ENCODE measurements at regions not wholly inside any gene's neighbourhood (a gene's known extent, or its start where the extent isn't known, plus 50 kb on each side); places are given as distances from the start of the nearest gene placed in this dataset.

DNA sequence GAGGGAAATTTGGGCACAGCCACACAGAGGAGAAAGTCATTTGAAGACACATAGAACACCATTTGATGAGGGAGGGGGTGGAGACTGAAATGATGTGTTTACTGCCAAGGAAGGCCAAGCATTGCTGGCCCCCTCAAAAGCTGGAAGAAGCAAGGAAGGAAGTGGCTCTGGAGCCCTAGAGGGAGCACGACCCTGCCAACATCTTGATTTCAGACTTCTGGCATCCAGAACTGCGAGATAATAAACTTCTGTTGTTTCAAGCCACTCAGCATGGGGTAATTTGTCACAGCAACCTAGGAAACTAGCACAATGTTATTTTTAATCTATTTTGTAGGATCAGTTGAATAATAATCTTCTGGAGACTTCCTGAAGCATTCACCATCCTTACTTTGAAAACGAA lies 314.8 kb upstream of the GOT2 start:
- no peak for TF ChIP-seq FOXP2 (optimal IDR thresholded peaks at IDR 0.05; ENCODE audit: borderline replicate concordance, extremely low read depth, extremely low read length, insufficient read depth)
- TF ChIP-seq POLR2AphosphoS5 (IDR thresholded peaks at IDR 0.05; ENCODE audit: low read depth, low read length): no peak
- TF ChIP-seq, protein P1, sequence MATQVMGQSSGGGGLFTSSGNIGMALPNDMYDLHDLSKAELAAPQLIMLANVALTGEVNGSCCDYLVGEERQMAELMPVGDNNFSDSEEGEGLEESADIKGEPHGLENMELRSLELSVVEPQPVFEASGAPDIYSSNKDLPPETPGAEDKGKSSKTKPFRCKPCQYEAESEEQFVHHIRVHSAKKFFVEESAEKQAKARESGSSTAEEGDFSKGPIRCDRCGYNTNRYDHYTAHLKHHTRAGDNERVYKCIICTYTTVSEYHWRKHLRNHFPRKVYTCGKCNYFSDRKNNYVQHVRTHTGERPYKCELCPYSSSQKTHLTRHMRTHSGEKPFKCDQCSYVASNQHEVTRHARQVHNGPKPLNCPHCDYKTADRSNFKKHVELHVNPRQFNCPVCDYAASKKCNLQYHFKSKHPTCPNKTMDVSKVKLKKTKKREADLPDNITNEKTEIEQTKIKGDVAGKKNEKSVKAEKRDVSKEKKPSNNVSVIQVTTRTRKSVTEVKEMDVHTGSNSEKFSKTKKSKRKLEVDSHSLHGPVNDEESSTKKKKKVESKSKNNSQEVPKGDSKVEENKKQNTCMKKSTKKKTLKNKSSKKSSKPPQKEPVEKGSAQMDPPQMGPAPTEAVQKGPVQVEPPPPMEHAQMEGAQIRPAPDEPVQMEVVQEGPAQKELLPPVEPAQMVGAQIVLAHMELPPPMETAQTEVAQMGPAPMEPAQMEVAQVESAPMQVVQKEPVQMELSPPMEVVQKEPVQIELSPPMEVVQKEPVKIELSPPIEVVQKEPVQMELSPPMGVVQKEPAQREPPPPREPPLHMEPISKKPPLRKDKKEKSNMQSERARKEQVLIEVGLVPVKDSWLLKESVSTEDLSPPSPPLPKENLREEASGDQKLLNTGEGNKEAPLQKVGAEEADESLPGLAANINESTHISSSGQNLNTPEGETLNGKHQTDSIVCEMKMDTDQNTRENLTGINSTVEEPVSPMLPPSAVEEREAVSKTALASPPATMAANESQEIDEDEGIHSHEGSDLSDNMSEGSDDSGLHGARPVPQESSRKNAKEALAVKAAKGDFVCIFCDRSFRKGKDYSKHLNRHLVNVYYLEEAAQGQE (IDR thresholded peaks at IDR 0.05; ENCODE audit: insufficient read depth in 1 of 2, low read depth in 2 of 2, low read length in 2 of 2): no peak
- TF ChIP-seq TAF1 (IDR thresholded peaks at IDR 0.05; ENCODE audit: borderline replicate concordance, insufficient read depth, low read length): no peak
- TF ChIP-seq SIN3A (IDR thresholded peaks at IDR 0.05; ENCODE audit: borderline replicate concordance, insufficient read depth, low read length): no peak

- TF ChIP-seq, protein P1 (IDR thresholded peaks at IDR 0.05; ENCODE audit: insufficient read depth in 1 of 2, low read depth in 2 of 2, low read length in 2 of 2): no peak
- TF ChIP-seq FOXP2 (optimal IDR thresholded peaks at IDR 0.05; ENCODE audit: borderline replicate concordance, extremely low read depth, extremely low read length, insufficient read depth) (no peak), SIN3A (IDR thresholded peaks at IDR 0.05; ENCODE audit: borderline replicate concordance, insufficient read depth, low read length) (no peak), POLR2AphosphoS5 (IDR thresholded peaks at IDR 0.05; ENCODE audit: low read depth, low read length) (no peak), TAF1 (IDR thresholded peaks at IDR 0.05; ENCODE audit: borderline replicate concordance, insufficient read depth, low read length) (no peak)
Measured at GRCh38 chr16:59047114-59047513, 313.0 kb upstream of the GOT2 start.

DNA sequence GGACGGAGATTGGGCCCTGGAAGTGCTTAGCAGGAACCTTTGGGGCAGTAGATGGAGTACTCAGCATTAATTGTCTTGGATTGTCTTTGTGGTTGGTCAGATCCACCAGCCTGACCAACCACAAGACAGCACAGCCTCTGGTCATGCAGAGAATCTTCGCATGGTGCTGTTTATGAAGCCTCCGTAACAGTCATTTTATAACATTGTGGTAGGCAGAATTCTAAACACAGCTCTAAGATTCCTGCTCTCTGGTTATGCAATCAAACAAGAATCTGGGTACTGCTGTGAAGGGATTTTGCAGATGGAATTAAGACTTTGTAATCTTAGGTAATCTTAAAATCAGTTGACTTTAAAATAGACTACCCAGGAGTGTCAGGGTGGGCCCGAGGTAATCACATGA lies 312.2 kb upstream of the GOT2 start:
- TF ChIP-seq FOXP2 (optimal IDR thresholded peaks at IDR 0.05; ENCODE audit: borderline replicate concordance, extremely low read depth, extremely low read length, insufficient read depth): no peak
- TF ChIP-seq TAF1 (IDR thresholded peaks at IDR 0.05; ENCODE audit: borderline replicate concordance, insufficient read depth, low read length): no peak
- TF ChIP-seq, protein P1 (IDR thresholded peaks at IDR 0.05; ENCODE audit: insufficient read depth in 1 of 2, low read depth in 2 of 2, low read length in 2 of 2): no peak
- no peak for TF ChIP-seq SIN3A (IDR thresholded peaks at IDR 0.05; ENCODE audit: borderline replicate concordance, insufficient read depth, low read length)
- no peak for TF ChIP-seq POLR2AphosphoS5 (IDR thresholded peaks at IDR 0.05; ENCODE audit: low read depth, low read length)

DNA sequence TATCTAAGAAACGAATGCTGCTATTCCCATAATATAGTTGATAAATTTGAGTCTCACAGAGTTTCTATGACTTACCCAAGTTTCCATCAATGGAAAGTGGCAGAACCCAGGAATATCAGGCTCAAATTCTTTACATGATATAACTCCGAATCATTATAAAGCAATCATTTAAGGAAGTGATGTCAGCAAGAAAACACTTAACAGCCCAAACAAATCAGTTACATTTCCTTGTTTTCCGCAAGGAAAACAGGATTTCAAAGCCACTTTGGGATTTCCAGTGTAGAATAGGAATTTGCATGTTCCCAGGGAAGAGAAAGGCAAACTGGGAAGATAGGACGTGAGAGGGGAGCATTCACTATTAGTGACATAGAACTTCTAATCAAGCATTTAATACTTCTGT lies 311.4 kb upstream of the GOT2 start:
- TF ChIP-seq, protein P1 (IDR thresholded peaks at IDR 0.05; ENCODE audit: insufficient read depth in 1 of 2, low read depth in 2 of 2, low read length in 2 of 2): no peak
- no peak for TF ChIP-seq FOXP2 (optimal IDR thresholded peaks at IDR 0.05; ENCODE audit: borderline replicate concordance, extremely low read depth, extremely low read length, insufficient read depth)
- no peak for TF ChIP-seq SIN3A (IDR thresholded peaks at IDR 0.05; ENCODE audit: borderline replicate concordance, insufficient read depth, low read length)
- no peak for TF ChIP-seq TAF1 (IDR thresholded peaks at IDR 0.05; ENCODE audit: borderline replicate concordance, insufficient read depth, low read length)
- TF ChIP-seq POLR2AphosphoS5 (IDR thresholded peaks at IDR 0.05; ENCODE audit: low read depth, low read length): no peak

DNA sequence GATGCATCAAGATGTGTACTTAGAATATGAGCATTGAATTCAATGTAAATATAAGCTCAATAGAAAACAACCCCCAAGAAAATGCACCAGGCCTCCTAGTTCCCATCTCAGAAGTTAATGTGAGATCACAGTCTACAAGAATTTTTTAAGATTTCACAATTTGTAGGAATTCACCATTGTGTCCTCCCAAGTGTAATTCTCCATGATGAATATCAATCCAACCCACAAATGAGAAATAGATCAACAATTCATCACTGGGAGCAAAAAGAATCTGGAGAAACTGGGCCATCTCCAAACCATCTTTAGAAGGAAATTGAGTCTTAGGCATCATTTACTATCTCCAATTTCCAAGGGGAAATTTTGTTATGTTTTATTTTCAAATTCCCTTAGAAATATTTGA lies 310.5 kb upstream of the GOT2 start:
- TF ChIP-seq, protein P1 (IDR thresholded peaks at IDR 0.05; ENCODE audit: insufficient read depth in 1 of 2, low read depth in 2 of 2, low read length in 2 of 2): no peak
- TF ChIP-seq POLR2AphosphoS5 (IDR thresholded peaks at IDR 0.05; ENCODE audit: low read depth, low read length) (no peak), SIN3A (IDR thresholded peaks at IDR 0.05; ENCODE audit: borderline replicate concordance, insufficient read depth, low read length) (no peak), TAF1 (IDR thresholded peaks at IDR 0.05; ENCODE audit: borderline replicate concordance, insufficient read depth, low read length) (no peak), FOXP2 (optimal IDR thresholded peaks at IDR 0.05; ENCODE audit: borderline replicate concordance, extremely low read depth, extremely low read length, insufficient read depth) (no peak)

All from PFSK-1 (cell line).